Neural cell (in vitro differentiated cells): ENCODE measurements at regions not wholly inside any gene's neighbourhood (a gene's known extent, or its start where the extent isn't known, plus 50 kb on each side); places are given as distances from the start of the nearest gene placed in this dataset.

ENCODE experiments used
- H2AFZ ChIP-seq: fragments of 200-600, 300-800 bp; sonication (generic), shearing (Covaris generic); 2 replicates; pipeline ENCODE4 v1.6.0; 2014; ENCODE audit warnings: low read depth, mild to moderate bottlenecking, antibody characterized with exemption, low read length, moderate library complexity
- H3F3A ChIP-seq: fragments of 200-600 bp; shearing (Covaris generic); 2 replicates; pipeline ENCODE4 v1.6.1; 2016; ENCODE audit warnings: mild to moderate bottlenecking, moderate library complexity, mixed read lengths, antibody characterized with exemption, low read length; ENCODE audit not compliant: insufficient read depth, poor library complexity, severe bottlenecking
- H3K27ac ChIP-seq: fragments of 200-600, 300-800 bp; sonication (generic), shearing (Covaris generic); 2 replicates; pipeline ENCODE4 v1.5.1; 2014; ENCODE audit warnings: mild to moderate bottlenecking, low read length, moderate library complexity
- H3K27me3 ChIP-seq: fragments of 300-800, 200-600 bp; sonication (generic), shearing (Covaris generic); 2 replicates; pipeline ENCODE4 v1.6.0; 2014; ENCODE audit warnings: mild to moderate bottlenecking, low read depth, low read length, moderate library complexity; ENCODE audit not compliant: insufficient read depth
- H3K36me3 ChIP-seq: fragments of 300-800, 200-600 bp; sonication (generic), shearing (Covaris generic); 2 replicates; pipeline ENCODE4 v1.5.1; 2014; ENCODE audit warnings: mild to moderate bottlenecking, antibody characterized with exemption, low read length, moderate library complexity; ENCODE audit not compliant: insufficient read depth
- H3K4me2 ChIP-seq: fragments of 300-800, 200-600 bp; sonication (generic), shearing (Covaris generic); 2 replicates; pipeline ENCODE4 v1.6.0; 2014; ENCODE audit warnings: mild to moderate bottlenecking, low read length
- H3K4me3 ChIP-seq: fragments of 300-800, 200-600 bp; sonication (generic), shearing (Covaris generic); 2 replicates; pipeline ENCODE4 v1.5.1; 2014; ENCODE audit warnings: mild to moderate bottlenecking, low read length, moderate library complexity
- H3K79me2 ChIP-seq: fragments of 200-600 bp; shearing (Covaris generic); replicated peaks from 2 replicates; pipeline ENCODE4 v1.6.0; 2014; ENCODE audit warnings: mild to moderate bottlenecking, low read length, moderate library complexity; ENCODE audit not compliant: insufficient read depth
- H3K9ac ChIP-seq: fragments of 300-800, 200-600 bp; sonication (generic), shearing (Covaris generic); 2 replicates; pipeline ENCODE4 v1.6.1; 2016; ENCODE audit warnings: mild to moderate bottlenecking, low read length, mixed read lengths
- H3K9me2 ChIP-seq: fragments of 200-600 bp; shearing (Covaris generic); 2 replicates; pipeline ENCODE4 v1.6.1; 2016; ENCODE audit warnings: mild to moderate bottlenecking, low read length, mixed read lengths; ENCODE audit not compliant: insufficient read depth
- H3K9me3 ChIP-seq: fragments of 200-600, 300-800 bp; sonication (generic), shearing (Covaris generic); 2 replicates; pipeline ENCODE4 v1.6.1; 2016; ENCODE audit warnings: mild to moderate bottlenecking, mixed run types, low read length, moderate library complexity, mixed read lengths
- H4K20me1 ChIP-seq: fragments of 200-600 bp; shearing (Covaris generic); 2 replicates; pipeline ENCODE4 v1.6.1; 2016; ENCODE audit warnings: mild to moderate bottlenecking, mixed run types; ENCODE audit not compliant: insufficient read depth
- EP300 ChIP-seq: fragments of 450-650 bp; conservative IDR thresholded peaks from 2 replicates; pipeline ENCODE4 v1.6.1; 2014; ENCODE audit warnings: antibody characterized with exemption, mild to moderate bottlenecking, moderate library complexity; ENCODE audit not compliant: poor library complexity, severe bottlenecking
- EZH2 ChIP-seq: fragments of 200-600, 300-800 bp; shearing (Covaris generic), sonication (generic); IDR thresholded peaks from 2 replicates; pipeline ENCODE4 v1.6.1; 2014; ENCODE audit warnings: antibody characterized with exemption, low read length, borderline replicate concordance, mild to moderate bottlenecking; ENCODE audit not compliant: insufficient read depth, poor library complexity, severe bottlenecking
- MXI1 ChIP-seq: fragments of 450-650 bp; conservative IDR thresholded peaks from 2 replicates; pipeline ENCODE4 v1.6.1; 2014; ENCODE audit warnings: antibody characterized with exemption, mild to moderate bottlenecking; ENCODE audit not compliant: poor library complexity, severe bottlenecking
- POLR2AphosphoS5 ChIP-seq: IDR thresholded peaks from 2 replicates; pipeline ENCODE4 v1.6.1; 2012
- RAD21 ChIP-seq: fragments of 450-650 bp; conservative IDR thresholded peaks from 2 replicates; pipeline ENCODE4 v1.6.1; 2014; ENCODE audit warnings: antibody characterized with exemption, mild to moderate bottlenecking, moderate library complexity
- SMC3 ChIP-seq: fragments of 450-650 bp; conservative IDR thresholded peaks from 2 replicates; pipeline ENCODE4 v1.6.1; 2014; ENCODE audit warnings: antibody characterized with exemption, mild to moderate bottlenecking, moderate library complexity; ENCODE audit not compliant: poor library complexity
- TAF1 ChIP-seq: IDR thresholded peaks from 2 replicates; pipeline ENCODE4 v1.6.1; 2012; ENCODE audit warnings: low read depth
- TF ChIP-seq, protein P1 (sequence below): fragments of 450-650 bp; IDR thresholded peaks from 2 replicates; pipeline ENCODE4 v1.5.1; 2014; ENCODE audit warnings: antibody characterized with exemption, mild to moderate bottlenecking, moderate library complexity; ENCODE audit not compliant: poor library complexity, severe bottlenecking
- TF ChIP-seq, protein P2 (sequence below): IDR thresholded peaks from 2 replicates; pipeline ENCODE4 v1.6.1; 2012; ENCODE audit warnings: borderline replicate concordance

DNA sequence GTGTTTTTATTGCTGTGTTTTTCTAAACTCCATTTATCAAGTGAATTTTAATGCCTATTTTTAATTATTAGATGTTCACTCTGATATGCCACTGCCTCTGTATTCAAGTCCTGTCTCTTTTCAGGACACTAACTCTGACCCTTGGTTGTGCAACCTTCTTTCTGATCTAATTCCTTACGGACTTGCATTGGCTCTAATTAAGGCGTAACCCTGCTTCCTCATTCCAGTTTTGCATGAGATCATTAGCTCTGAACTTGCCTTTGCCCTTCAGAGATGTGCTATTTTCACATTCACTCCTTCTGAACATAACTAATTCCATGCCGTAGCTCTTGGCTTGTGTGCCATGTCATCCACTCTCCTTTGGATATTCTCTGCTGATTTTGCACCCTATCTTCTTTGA lies 162.5 kb upstream of the TMEFF2 start:
- no peaks in the 10 kb centered on the region for H3K9me2 ChIP-seq
- H3K4me3 ChIP-seq: no peak overlapping the region
- H3F3A ChIP-seq: no peaks in the 10 kb centered on the region
- H2AFZ ChIP-seq: no peak overlapping the region
- no peak overlapping the region for H3K27ac ChIP-seq
- no peaks in the 10 kb centered on the region for H3K36me3 ChIP-seq
- TF ChIP-seq EP300 (no peak), TAF1 (no peak), RAD21 (no peak), POLR2AphosphoS5 (no peak), SMC3 (no peak), EZH2 (no peak), MXI1 (no peak)
- TF ChIP-seq, protein P1, sequence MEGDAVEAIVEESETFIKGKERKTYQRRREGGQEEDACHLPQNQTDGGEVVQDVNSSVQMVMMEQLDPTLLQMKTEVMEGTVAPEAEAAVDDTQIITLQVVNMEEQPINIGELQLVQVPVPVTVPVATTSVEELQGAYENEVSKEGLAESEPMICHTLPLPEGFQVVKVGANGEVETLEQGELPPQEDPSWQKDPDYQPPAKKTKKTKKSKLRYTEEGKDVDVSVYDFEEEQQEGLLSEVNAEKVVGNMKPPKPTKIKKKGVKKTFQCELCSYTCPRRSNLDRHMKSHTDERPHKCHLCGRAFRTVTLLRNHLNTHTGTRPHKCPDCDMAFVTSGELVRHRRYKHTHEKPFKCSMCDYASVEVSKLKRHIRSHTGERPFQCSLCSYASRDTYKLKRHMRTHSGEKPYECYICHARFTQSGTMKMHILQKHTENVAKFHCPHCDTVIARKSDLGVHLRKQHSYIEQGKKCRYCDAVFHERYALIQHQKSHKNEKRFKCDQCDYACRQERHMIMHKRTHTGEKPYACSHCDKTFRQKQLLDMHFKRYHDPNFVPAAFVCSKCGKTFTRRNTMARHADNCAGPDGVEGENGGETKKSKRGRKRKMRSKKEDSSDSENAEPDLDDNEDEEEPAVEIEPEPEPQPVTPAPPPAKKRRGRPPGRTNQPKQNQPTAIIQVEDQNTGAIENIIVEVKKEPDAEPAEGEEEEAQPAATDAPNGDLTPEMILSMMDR: no peak
- TF ChIP-seq, protein P2, sequence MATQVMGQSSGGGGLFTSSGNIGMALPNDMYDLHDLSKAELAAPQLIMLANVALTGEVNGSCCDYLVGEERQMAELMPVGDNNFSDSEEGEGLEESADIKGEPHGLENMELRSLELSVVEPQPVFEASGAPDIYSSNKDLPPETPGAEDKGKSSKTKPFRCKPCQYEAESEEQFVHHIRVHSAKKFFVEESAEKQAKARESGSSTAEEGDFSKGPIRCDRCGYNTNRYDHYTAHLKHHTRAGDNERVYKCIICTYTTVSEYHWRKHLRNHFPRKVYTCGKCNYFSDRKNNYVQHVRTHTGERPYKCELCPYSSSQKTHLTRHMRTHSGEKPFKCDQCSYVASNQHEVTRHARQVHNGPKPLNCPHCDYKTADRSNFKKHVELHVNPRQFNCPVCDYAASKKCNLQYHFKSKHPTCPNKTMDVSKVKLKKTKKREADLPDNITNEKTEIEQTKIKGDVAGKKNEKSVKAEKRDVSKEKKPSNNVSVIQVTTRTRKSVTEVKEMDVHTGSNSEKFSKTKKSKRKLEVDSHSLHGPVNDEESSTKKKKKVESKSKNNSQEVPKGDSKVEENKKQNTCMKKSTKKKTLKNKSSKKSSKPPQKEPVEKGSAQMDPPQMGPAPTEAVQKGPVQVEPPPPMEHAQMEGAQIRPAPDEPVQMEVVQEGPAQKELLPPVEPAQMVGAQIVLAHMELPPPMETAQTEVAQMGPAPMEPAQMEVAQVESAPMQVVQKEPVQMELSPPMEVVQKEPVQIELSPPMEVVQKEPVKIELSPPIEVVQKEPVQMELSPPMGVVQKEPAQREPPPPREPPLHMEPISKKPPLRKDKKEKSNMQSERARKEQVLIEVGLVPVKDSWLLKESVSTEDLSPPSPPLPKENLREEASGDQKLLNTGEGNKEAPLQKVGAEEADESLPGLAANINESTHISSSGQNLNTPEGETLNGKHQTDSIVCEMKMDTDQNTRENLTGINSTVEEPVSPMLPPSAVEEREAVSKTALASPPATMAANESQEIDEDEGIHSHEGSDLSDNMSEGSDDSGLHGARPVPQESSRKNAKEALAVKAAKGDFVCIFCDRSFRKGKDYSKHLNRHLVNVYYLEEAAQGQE: no peak
- no peaks in the 10 kb centered on the region for H4K20me1 ChIP-seq
- no peaks in the 10 kb centered on the region for H3K27me3 ChIP-seq
- H3K79me2 ChIP-seq: no peaks in the 10 kb centered on the region
- no peak overlapping the region for H3K9ac ChIP-seq
- H3K4me2 ChIP-seq: no peak overlapping the region
- H3K9me3 ChIP-seq: no peaks in the 10 kb centered on the region

DNA sequence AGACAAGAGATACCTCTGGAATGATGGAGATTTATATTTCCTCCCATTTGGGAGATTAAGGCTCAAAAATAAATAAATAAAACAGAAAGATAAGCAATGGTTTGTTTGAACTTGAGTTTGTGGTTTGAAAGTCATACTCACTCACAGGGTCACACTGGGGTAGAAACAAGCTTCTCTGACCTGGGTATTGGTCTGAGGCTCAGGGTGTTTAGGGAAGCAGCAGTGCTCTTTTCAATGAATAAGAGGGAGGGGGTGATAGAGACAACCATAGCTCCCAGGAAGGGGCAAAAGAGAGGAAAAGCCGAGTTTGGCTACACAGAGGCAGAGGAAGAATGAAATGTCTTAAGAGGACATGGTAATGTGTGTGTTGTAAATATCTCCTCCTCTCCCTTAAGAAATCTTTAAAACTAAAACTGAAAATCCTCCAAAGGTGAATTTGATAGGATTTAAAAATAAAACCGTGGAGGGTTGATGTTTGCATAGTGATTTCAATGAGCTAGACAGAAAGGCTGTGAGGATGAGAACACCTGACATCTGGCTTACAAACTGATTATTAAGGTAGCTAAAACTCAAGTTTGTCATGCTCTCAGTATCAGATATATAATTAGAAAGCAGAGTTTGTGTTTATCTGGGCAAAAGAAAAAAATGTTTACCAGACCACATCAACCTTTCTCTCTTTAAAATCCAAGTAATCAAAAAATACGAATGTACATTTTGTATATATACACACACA lies 159.9 kb upstream of the TMEFF2 start:
- no peaks in the 10 kb centered on the region for H3K36me3 ChIP-seq
- no peak overlapping the region for H3K4me3 ChIP-seq
- no peaks in the 10 kb centered on the region for H3K9me3 ChIP-seq
- H3K27me3 ChIP-seq: no peaks in the 10 kb centered on the region
- no peaks in the 10 kb centered on the region for H3F3A ChIP-seq
- no peak overlapping the region for H3K4me2 ChIP-seq
- H3K79me2 ChIP-seq: no peaks in the 10 kb centered on the region
- H3K9ac ChIP-seq: no peak overlapping the region
- no peaks in the 10 kb centered on the region for H4K20me1 ChIP-seq
- no peak for TF ChIP-seq SMC3
- TF ChIP-seq TAF1: no peak
- no peak for TF ChIP-seq MXI1
- TF ChIP-seq, protein P2: no peak
- TF ChIP-seq, protein P1: no peak
- no peak for TF ChIP-seq RAD21
- no peak for TF ChIP-seq POLR2AphosphoS5
- TF ChIP-seq EZH2: no peak
- TF ChIP-seq EP300: no peak
- H2AFZ ChIP-seq: no peak overlapping the region
- no peak overlapping the region for H3K27ac ChIP-seq
- H3K9me2 ChIP-seq: no peaks in the 10 kb centered on the region
